Ovary (tissue), 7 donors: ENCODE measurements at regions not wholly inside any gene's neighbourhood (a gene's known extent, or its start where the extent isn't known, plus 50 kb on each side); places are given as distances from the start of the nearest gene placed in this dataset.

Source experiments
- DNase-seq, 5 donors: peaks; one replicate each; pipeline ENCODE4 v3.0.0-alpha.2; 2019 to 2020
- H3K27ac ChIP-seq, 2 donors: fragments of 200-600 bp; one replicate each; pipeline versions ENCODE4 v1.5.1 to v1.8.0; 2019 to 2022
- H3K27me3 ChIP-seq: fragments of 200-600 bp; one replicate; pipeline ENCODE4 v1.8.0; 2022
- H3K36me3 ChIP-seq: fragments of 200-600 bp; sonication (generic); one replicate; pipeline ENCODE4 v1.5.1; 2019
- H3K4me1 ChIP-seq: one replicate; pipeline ENCODE4 v1.8.1; 2013; ENCODE audit warnings: mild to moderate bottlenecking, moderate library complexity; ENCODE audit not compliant: insufficient read depth
- H3K4me3 ChIP-seq: fragments of 200-600 bp; sonication (generic); one replicate; pipeline ENCODE4 v1.5.1; 2017
- H3K9me3 ChIP-seq, 2 donors: fragments of 200-600 bp in 1 of 2; sonication (generic) in 1 of 2; one replicate each; pipeline versions ENCODE4 v1.5.1 to v1.8.1; 2013 to 2019; ENCODE audit warnings: mild to moderate bottlenecking in 1 of 2, moderate library complexity in 1 of 2
- CTCF ChIP-seq, 3 donors: fragments of 450-650 bp in 2 of 3; fragments of 200-600 bp in 1 of 3; IDR thresholded peaks; one replicate each; pipeline versions ENCODE4 v1.5.1 to v1.8.0; 2016 to 2022; ENCODE audit warnings: antibody characterized with exemption in 3 of 3, mild to moderate bottlenecking in 1 of 3
- EP300 ChIP-seq: sonication (generic); formaldehyde crosslinking; IDR thresholded peaks from one replicate; pipeline ENCODE4 v1.6.1; 2017; ENCODE audit warnings: antibody characterized with exemption
- POLR2A ChIP-seq: fragments of 450-650 bp; IDR thresholded peaks from one replicate; pipeline ENCODE4 v1.6.1; 2017; ENCODE audit warnings: antibody characterized with exemption, mild to moderate bottlenecking, moderate library complexity
- WGBS, 3 donors: extraction: QIAGEN DNeasy Blood & Tissue Kit in 1 of 3; methylation state at CpG; one replicate each; pipeline versions ENCODE4 v1.1.5 to v1.1.7; 2013 to 2017; 5-methylcytosine and 5-hydroxymethylcytosine counted together
- intact Hi-C, 4 donors: fragments of 100-400 bp; cut with DNase I; formaldehyde crosslinking; loops; one replicate each; pipeline versions ENCODE4 v1.11.0 to v1.15.1; 2022 to 2023
- donor health status: DM: no; HTN: no; CAD: no; lungs with moderate emphysema.
- donor health status: DM: no; HTN: no; CAD: no.
- donor health status: Bipolar disorder and iron deficiency.
- donor health status: DM: no; HTN: no; CAD: no.
- donor health status: DM: yes; HTN: yes; CAD: no.

GRCh38 chr20:22821796-22822195 lies 213.3 kb upstream of the SSTR4 start:
- Histone ChIP-seq H3K36me3 (no peaks in the 10 kb centered on the region), H3K4me3 (no peak overlapping the region), H3K27me3 (no peaks in the 10 kb centered on the region), H3K9me3 (no peaks in the 10 kb centered on the region), H3K4me1 (no peaks in the 10 kb centered on the region), H3K27ac (no peak overlapping the region)
- 52 to 65% (median 54%) methylated on average over 4 of the region's 4 CpGs for WGBS, 3 donors
- intact Hi-C loops: no loop called here
- TF ChIP-seq EP300 (no peak), CTCF (IDR thresholded peaks at IDR 0.05) (no peak), POLR2A (no peak)
- no peak for DNase-seq

GRCh38 chr20:22823119-22823518 lies 212.0 kb upstream of the SSTR4 start:
- Histone ChIP-seq H3K4me3 (no peak overlapping the region), H3K27me3 (no peaks in the 10 kb centered on the region), H3K9me3 (no peaks in the 10 kb centered on the region), H3K4me1 (no peaks in the 10 kb centered on the region), H3K36me3 (no peaks in the 10 kb centered on the region), H3K27ac (no peak overlapping the region)
- DNase-seq: no peak
- 97% methylated on average over 6 of the region's 6 CpGs for WGBS, 3 donors
- TF ChIP-seq CTCF (IDR thresholded peaks at IDR 0.05) (no peak), EP300 (no peak), POLR2A (no peak)
- intact Hi-C loops: no loop called here

GRCh38 chr20:22824077-22824476 lies 211.0 kb upstream of the SSTR4 start:
- WGBS, 3 donors: 81 to 86% (median 82%) methylated on average over 3 of the region's 3 CpGs
- no peak overlapping the region for H3K4me3 ChIP-seq
- H3K27ac ChIP-seq: no peak overlapping the region
- no peak for DNase-seq
- intact Hi-C loops: no loop called here
- no peaks in the 10 kb centered on the region for H3K36me3 ChIP-seq
- TF ChIP-seq CTCF (IDR thresholded peaks at IDR 0.05) (no peak), POLR2A (no peak), EP300 (no peak)
- H3K27me3 ChIP-seq: no peaks in the 10 kb centered on the region
- H3K9me3 ChIP-seq: no peaks in the 10 kb centered on the region
- no peaks in the 10 kb centered on the region for H3K4me1 ChIP-seq

- H3K27ac ChIP-seq: no peak overlapping the region
- no peak overlapping the region for H3K4me3 ChIP-seq
- H3K4me1 ChIP-seq: no peaks in the 10 kb centered on the region
- no peak for DNase-seq
- intact Hi-C loops: no loop called here
- WGBS, 3 donors: 91 to 92% (median 92%) methylated on average over 3 of the region's 3 CpGs
- H3K36me3 ChIP-seq: no peaks in the 10 kb centered on the region
- no peaks in the 10 kb centered on the region for H3K27me3 ChIP-seq
- H3K9me3 ChIP-seq: no peaks in the 10 kb centered on the region
- TF ChIP-seq EP300 (no peak), POLR2A (no peak), CTCF (IDR thresholded peaks at IDR 0.05) (no peak)
Measured at GRCh38 chr20:22825076-22825475, 210.0 kb upstream of the SSTR4 start.

GRCh38 chr20:22825546-22825945 lies 209.6 kb upstream of the SSTR4 start:
- intact Hi-C loops: no loop called here
- Histone ChIP-seq H3K27me3 (no peaks in the 10 kb centered on the region), H3K36me3 (no peaks in the 10 kb centered on the region), H3K4me1 (no peaks in the 10 kb centered on the region), H3K27ac (no peak overlapping the region), H3K9me3 (no peaks in the 10 kb centered on the region), H3K4me3 (no peak overlapping the region)
- TF ChIP-seq CTCF (IDR thresholded peaks at IDR 0.05) (no peak), POLR2A (no peak), EP300 (no peak)
- WGBS, 3 donors: 68 to 75% (median 72%) methylated on average over 4 of the region's 4 CpGs
- no peak for DNase-seq
